GM18499 (cell line): ENCODE measurements at regions not wholly inside any gene's neighbourhood (a gene's known extent, or its start where the extent isn't known, plus 50 kb on each side); places are given as distances from the start of the nearest gene placed in this dataset.

Source experiments
- ATAC-seq: cut with Tn5 transposase; IDR thresholded peaks from one replicate; pipeline ENCODE4 v1.9.1; 2021; ENCODE audit warnings: moderate number of reproducible peaks; ENCODE audit not compliant: insufficient read depth, unreplicated experiment

DNA sequence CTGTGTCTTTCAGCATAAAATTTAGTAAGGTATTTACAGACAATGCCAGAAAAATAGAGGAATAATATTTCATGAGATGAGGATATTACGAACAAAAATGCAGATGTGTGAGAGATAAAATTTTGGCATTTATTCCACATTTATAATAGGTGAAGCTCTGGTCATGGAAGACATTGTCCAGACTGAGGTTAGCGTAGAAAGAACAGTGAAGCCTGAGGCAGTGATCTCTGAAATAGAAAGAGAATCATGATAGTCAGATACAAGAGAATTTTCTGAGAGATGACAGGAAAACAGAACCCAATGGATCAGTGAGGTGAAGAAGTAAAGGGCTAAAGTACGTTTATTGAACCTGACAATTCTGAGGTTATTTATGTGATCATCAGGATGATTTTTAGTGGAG lies 1155.9 kb upstream of the GJE1 start:
- ATAC-seq, result no peak

DNA sequence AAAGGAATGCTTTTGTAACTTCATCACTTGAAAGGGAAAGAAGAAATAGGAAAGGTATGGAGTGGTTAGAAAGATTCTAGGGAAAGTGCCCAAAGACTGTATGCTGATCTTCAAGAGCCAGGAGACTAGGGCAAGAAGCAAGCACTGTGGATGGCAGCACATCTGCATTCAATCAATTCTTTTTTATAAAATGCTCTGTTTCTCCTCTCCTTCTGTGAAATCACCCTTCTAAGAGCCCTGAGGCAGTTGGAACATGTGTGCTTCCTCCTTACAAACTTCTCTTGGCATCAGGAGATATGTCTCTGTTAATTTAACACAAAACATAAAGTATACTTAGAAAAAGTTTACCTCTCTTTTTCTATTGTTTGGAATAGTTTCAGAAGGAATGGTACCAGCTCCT lies 1162.2 kb upstream of the GJE1 start:
- ATAC-seq, result no peak

DNA sequence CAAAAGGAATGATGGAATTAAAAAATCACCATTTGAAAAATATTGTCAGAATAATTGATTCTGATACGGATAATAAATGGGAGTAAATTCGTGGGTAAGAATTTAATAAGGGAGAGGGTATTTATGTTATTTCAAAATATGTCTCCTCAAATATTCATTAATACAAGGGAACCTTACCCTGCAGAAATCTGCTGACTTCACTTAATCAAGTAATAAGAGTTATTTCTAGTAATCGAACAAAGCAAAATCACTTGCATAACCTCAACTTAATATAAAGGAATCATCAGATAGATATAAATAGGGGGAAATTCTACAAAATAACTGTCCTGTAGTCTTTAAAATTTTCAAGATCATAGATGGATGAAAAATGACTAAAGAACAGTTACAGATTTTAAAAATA lies 1164.7 kb upstream of the GJE1 start:
- ATAC-seq, result no peak

DNA sequence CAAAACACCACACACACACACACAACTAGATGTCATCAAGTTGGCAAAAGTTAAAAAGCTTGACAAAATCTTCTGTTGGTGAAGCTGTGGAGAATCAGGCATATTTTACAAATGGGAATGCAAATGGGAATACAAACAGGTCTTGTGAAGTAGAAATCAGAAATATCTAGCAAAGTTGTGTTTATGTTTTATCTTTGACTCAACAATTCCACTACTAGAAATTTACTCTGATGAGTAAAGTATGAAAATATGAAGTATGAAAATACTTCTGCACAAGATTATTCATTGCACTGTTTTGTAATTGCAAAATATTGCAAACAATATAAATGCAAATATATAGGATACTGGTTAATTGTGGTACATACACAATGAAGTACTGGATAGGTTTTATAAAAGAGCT lies 1166.0 kb upstream of the GJE1 start:
- no peak for ATAC-seq

DNA sequence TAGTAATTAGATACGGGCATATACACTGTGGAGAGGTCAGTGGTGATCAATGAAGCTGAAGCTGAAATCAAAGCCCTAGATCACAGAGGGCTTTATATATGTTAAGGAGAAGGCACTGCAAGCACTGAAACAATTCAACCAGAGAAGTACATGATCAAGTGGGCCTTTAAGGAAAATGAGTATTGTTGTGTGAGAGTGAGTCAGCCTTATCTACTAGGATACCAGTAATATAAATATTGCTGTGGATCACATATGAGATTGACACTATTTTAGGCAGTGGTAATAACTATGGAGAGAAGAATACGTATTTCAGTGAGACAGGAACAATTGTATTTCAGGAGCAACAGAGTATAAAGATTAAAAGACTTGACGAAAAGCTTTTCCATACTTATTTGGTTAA lies 1172.2 kb upstream of the GJE1 start:
- no peak for ATAC-seq

DNA sequence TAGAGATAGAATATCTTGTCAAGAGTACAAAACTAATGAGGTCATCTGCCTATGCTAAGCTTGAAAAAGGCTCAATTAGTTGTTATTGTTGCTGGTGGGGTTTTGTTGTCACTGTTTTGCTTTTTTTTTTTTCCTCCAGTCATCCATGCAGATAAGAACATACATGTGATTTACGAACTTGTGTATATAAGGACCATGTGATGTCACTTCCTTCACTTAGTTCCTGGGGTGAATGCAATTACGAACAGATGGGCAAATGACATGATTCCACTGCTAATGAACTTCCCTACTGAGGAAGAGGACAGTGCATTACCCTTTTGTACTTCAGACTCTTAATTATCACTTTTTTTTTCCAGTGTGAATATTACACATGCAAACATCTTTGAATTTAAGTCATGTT lies 1175.3 kb upstream of the GJE1 start:
- ATAC-seq, result no peak

DNA sequence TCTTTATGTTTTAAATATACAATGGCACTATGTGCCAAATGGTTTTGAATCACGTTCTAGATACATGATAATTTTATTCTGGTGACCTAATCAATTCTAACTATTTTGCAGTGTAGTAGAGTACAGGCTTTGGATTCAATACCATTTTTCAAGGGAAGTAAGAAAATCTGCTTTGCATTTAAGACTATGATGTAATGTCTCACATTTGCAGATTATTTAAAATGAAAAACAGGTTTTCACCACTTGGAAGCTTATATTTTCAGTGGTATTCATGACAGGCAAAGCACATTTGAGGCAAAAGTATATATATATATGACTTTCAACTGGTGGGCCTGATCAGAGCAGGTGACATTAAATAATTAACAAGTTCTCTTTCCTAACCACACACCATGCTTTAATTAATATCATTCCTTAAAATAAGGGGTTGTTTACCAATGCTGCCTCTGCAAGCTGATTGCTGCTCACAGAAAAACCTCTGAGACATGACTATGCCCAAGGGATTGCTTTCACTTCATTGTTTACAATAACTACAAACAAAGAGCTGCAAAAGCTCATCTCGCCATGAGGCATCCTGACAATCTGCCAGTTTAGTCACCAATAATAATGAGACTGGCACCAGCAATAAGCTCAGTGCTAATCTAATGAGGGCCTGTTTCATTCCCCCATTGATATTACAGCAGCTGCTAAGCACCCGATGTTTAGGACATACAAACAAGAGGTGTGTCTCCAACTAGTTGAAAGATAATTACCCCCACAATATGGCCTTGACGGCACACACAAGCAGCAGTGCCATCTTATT lies 1176.0 kb upstream of the GJE1 start:
- no peak for ATAC-seq

DNA sequence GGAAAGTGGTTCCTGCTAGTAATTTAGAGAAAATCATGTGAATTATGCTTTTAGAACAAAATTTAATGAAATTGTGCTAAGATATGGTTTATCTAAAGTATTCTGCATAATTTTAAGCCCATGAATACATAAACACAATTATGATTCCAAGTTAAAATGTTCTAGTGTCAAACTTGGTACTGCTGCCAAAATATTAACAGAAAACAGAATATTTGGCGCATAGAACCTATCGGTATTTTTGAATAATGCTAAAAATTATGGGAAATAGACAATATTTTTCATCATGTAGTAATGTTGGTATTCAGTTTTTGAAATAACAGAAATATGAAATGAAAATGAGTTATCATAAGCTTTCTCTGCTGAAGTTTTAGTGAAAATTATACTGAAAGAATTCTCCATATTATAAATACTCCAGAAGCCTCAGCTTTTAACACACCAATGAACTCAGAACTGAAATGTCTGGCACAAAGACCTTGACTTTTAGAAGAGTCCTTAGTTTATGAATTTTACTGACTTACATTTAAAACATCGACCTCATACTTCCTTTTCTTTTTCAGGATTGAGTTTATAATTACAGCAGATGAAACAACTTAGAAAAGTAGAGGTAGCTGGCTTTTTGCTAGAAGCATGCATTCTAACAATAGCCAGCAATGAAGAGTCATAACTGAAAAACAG lies 1192.3 kb upstream of the GJE1 start:
- ATAC-seq, result no peak

DNA sequence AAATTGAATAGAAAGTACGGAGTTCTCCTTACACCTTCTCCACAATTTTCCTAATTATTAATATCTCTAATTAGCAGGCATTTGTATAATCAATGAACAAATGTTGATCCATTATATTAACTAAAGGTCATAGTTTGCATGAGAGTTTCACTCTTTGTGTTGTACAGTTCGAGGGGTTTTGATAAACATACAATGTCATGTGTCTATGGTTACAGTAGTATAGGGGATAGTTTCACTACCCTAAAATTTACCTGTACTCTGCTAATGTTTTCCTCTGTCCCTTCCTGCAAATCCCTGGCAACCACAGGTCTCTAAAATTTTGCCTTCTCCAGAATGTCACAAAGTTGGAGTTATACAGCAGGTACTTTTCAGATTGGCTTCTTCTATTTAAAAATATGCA lies 1199.8 kb upstream of the GJE1 start:
- ATAC-seq, result no peak

DNA sequence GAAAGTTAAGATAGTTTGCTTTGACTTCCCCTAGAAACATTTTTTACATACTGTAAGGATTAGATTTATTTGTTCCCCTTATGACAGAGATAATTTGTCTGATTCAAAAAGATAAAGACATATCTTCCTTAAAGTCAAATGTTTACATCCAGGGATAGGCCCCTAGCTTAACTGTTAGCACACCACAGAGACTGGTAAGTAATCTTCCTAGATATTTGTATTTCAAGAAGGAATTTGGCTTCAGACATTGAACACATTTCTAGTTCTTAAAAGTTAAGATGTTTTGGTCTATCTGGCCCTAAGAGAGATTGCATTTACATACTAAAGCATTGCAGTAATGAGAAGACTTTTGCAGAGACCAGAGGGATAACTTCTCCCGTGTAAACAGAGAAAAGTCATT lies 1201.1 kb upstream of the GJE1 start:
- ATAC-seq, result no peak

DNA sequence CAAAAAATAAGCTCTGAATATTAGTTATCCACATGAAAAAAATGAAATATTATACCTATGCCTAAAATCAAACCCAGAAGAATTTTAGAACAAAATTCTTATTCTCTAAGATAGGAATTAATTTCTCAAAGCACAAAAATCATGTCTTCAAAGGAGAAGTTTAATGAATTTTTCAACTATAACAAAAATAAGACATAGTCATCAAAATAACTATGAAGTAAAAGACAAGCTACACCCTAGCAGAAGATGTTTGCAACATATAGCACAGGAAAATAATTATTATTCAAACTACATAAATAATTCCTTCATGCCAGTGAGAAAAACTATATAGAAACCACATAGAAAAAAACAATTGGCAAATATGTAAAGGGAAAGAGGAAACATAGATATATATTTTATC lies 1203.6 kb upstream of the GJE1 start:
- no peak for ATAC-seq

DNA sequence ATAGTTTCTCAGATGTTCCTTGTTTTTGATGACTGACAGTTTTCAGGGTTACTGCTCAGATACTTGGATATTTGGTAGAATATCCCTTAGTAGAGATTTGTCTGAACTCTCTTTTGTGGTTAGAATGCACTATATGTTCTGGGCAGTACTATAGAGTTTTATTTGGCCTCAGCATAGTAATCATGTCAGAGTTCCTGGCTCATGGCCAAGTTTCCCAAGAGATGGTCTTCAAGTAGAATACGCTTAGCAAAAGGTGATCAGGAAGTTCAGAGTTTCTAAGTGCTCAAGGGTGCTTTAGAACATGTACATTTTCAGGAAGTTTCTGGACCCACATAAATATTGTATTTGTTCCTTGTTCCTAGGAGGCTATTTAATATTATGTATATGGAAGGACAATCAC lies 1209.7 kb upstream of the GJE1 start:
- ATAC-seq, result no peak

DNA sequence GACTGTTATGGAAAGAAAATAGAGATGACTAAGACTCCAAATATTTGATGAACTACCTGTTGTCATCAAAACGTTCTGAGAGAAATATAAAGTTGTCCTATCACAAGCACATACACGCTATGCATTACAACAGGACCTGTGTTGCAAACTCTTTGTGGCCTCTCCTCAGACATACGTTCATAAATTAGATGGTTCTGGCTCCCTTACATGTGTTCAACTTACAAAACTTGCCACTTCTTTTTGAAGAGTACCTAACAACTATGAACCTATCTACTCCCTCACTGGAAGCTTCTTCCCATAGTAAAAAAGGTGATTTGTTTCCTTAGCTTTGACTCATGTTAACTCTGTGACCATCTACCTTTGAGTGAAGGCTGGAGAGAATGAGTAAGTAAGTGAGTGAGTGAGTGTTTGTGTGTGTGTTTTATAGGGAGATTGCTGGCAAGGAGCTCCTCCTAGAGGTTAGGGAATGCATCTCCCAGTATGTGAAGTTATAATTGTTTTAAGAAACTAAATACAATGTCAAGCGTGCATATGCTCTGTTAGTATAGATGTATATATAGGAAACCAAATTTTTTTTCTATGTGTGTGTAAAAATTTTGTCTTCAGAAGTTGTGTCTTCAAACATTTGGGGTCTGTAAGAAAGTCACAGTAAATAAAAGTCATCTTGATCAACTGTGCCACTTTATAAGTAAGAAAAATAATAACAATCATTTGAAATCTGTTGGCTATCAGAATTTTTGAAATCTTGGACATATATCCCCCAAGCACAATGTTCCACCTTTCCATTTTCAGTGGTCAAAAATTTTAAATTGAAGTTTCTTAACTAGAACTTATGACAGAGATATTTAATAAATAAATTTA lies 1211.1 kb upstream of the GJE1 start:
- ATAC-seq, result no peak

DNA sequence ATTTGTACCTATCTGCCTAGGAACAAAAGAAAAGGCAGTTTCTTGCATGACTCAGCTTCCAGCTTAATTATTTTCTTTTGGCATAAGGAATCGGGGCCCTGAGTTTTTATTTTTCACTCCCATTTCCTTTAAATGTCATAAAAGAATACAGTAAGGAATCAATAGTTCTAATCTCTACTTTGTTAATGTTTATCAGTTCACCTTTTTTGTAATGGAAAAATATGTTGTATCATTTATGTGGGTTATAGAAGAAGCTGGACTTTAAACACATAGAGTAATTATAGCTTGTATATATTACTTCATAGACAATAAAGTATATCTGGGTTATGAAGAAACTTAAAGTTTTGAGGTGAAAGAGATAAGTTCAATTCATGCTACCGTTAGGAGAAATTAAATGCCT lies 1214.8 kb upstream of the GJE1 start:
- no peak for ATAC-seq

DNA sequence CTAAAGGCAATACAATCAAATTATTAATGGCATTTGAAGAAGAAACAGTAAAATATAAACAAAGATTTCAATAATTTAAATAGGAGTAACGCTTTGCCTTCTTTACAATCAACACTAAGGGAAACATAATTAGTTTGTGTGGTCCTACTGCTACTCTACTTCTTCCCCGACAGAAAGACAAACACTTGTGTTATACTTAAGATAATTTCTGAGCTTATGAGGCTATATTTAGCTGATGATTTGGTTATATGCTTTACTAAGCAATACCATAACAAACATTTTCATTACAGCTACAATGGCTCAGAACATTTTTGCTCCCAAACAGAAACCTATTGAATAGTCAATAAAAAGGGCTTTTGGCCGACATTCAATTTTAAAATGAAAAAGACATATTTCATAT lies 1217.2 kb upstream of the GJE1 start:
- ATAC-seq, result no peak

DNA sequence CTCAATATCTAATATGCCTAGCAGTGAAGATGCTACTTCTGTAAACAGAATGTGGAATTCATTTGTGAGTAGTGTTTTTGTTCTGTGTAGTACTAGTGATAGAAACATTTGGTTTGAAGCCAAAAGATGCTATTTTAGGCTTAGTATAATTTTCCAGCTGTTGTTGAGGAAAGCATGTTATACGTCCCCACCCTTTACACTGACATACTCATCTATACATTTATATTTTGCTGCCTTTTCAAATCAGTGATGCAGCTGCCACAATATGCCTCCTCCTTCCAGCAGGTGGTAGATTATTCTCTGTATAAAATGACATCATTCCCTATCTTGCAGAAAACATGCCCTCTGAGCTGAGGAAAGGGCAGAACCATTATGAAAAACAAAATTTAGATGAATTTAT lies 1217.6 kb upstream of the GJE1 start:
- ATAC-seq, result no peak

DNA sequence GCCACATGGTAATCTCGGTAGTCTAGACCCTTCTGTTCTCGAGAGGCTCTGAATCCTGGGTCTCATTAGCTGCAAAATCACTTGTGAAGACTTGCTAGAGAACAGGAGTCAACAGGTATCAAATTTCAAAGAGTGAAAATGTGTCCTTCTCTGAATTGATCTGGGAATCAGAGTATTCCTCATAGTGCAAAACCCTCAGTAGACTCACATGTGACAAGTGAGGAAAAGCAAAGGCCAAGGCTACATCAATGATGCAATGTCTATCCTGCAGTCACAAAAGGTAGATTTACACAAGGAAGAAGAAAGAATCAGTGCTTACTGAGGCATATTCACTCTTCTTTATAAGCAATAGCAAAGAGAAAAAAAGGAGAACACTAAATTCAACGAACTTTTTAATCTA lies 1220.0 kb upstream of the GJE1 start:
- no peak for ATAC-seq

DNA sequence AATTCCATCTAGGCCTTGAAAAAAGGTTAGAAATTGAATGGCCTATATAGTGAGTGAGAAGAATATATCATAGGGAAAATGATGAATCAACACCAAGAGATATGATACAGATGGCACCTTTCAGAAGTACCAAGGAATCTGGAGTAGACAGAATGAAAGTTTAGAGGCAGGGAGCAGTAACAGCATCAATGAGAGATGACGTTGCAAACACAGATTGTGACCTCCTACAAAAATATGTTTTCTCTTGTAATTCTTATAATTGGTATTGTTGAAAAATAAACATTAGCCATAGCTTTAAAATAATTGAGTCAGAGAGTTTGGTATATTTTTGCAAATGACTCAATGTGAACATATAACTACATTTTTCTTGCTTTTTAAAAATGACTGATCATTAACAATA lies 1223.1 kb upstream of the GJE1 start:
- ATAC-seq, result no peak

DNA sequence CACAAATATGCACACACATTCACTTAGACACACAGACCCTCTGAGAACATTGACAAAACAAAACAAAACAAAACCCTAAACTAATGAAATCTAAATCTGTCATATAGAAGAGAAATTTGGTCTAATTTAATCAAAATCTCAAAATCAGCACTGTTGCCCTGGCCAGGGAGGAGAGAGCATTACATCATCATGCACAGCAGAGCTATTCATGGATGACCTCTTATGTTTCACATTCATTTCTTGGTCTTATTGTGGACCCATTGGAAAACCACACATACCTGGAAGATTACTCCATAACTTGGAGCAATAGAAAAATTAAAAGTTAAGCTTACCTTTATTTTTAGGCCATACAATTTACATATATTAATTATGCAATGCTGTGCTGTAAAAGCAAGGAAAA lies 1223.6 kb upstream of the GJE1 start:
- ATAC-seq, result no peak

DNA sequence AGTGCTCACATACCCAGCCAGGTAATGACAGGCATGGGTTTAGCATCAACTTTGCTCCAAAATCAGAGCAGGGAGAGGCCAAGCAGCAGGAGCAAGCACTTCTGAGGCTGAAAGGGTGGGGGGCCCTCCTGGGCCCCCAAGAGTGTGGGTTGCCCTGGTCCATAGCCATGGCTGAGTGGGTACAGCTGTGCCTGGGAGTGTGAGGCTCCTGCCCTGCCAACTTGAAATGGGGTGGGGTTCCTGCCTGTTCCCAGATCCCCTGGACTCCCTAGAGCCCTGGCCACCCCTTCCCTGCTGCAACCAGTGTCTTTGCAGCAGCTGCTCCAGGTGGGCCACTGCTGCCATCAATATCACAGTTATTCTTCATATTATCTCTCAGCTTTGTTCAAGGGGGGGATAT lies 1224.2 kb upstream of the GJE1 start:
- ATAC-seq, result no peak

DNA sequence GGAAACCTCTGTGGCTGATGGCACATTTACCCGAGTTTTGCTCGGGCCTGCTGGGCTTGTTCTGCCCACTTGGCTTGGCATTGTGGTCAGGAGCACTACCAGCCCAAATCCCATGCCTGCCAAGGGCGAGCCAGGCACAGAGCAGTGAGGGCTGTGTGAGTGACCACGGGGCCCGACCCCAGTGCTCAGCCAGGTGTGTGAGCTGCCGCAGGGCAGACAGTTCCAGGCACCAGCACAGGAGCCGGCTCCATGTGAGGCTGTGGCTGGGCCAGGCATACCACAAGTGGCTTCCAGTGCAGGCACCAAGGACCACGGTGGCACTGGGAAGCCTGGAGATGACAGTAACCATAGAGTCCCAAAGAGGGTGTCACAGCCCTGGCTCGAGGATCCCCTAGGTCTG lies 1225.5 kb upstream of the GJE1 start:
- ATAC-seq, result no peak
